SKM-1 (cell line): ENCODE measurements at regions not wholly inside any gene's neighbourhood (a gene's known extent, or its start where the extent isn't known, plus 50 kb on each side); places are given as distances from the start of the nearest gene placed in this dataset.

Experiments used
- DNase-seq: peaks from one replicate; lab custom pipeline; 2025; ENCODE audit not compliant: unreplicated experiment; lab: John Stamatoyannopoulos, UW

GRCh38 chr21:26784974-26785373, 60.2 kb downstream of the ADAMTS1 start:
- no peak for DNase-seq

- no peak for DNase-seq
Observed at GRCh38 chr21:26783466-26784195, 61.6 kb downstream of the ADAMTS1 start.

GRCh38 chr21:26782747-26783146, 62.5 kb downstream of the ADAMTS1 start:
- no peak for DNase-seq

- DNase-seq, result no peak
Observed at GRCh38 chr21:26782331-26782730, 62.9 kb downstream of the ADAMTS1 start.

- DNase-seq, result no peak
Observed at GRCh38 chr21:26781331-26781730, 63.9 kb downstream of the ADAMTS1 start.

- no peak for DNase-seq
Observed at GRCh38 chr21:26777166-26777565, 68.0 kb downstream of the ADAMTS1 start.

GRCh38 chr21:26776310-26777021, 68.7 kb downstream of the ADAMTS1 start:
- no peak for DNase-seq

GRCh38 chr21:26773058-26773457, 72.2 kb downstream of the ADAMTS1 start:
- no peak for DNase-seq

- peak; percentile 34 for DNase-seq
Observed at GRCh38 chr21:26769613-26770188, 75.5 kb downstream of the ADAMTS1 start.

GRCh38 chr21:26766826-26767325, 78.3 kb downstream of the ADAMTS1 start:
- no peak for DNase-seq

GRCh38 chr21:26761174-26761915, 83.9 kb downstream of the ADAMTS1 start:
- no peak for DNase-seq

GRCh38 chr21:26759731-26760130, 85.5 kb downstream of the ADAMTS1 start:
- no peak for DNase-seq

GRCh38 chr21:26758083-26758880, 86.9 kb downstream of the ADAMTS1 start:
- no peak for DNase-seq

GRCh38 chr21:26756491-26757159, 88.6 kb downstream of the ADAMTS1 start:
- DNase-seq, result no peak

GRCh38 chr21:26754853-26755252, 90.4 kb downstream of the ADAMTS1 start:
- no peak for DNase-seq

- DNase-seq, result no peak
Observed at GRCh38 chr21:26753822-26754221, 91.4 kb downstream of the ADAMTS1 start.

- DNase-seq, result no peak
Observed at GRCh38 chr21:26752849-26753248, 92.4 kb downstream of the ADAMTS1 start.

GRCh38 chr21:26751305-26751704, 93.9 kb downstream of the ADAMTS1 start:
- DNase-seq, result peak; percentile 28

- no peak for DNase-seq
Observed at GRCh38 chr21:26748066-26748465, 97.1 kb downstream of the ADAMTS1 start.

- DNase-seq, result no peak
Observed at GRCh38 chr21:26747216-26747615, 98.0 kb downstream of the ADAMTS1 start.
